GM21390 (cell line): ENCODE measurements at regions not wholly inside any gene's neighbourhood (a gene's known extent, or its start where the extent isn't known, plus 50 kb on each side); places are given as distances from the start of the nearest gene placed in this dataset.

Source experiments
- ATAC-seq: cut with Tn5 transposase; IDR thresholded peaks from one replicate; pipeline ENCODE4 v1.9.1; 2021; ENCODE audit not compliant: unreplicated experiment

DNA sequence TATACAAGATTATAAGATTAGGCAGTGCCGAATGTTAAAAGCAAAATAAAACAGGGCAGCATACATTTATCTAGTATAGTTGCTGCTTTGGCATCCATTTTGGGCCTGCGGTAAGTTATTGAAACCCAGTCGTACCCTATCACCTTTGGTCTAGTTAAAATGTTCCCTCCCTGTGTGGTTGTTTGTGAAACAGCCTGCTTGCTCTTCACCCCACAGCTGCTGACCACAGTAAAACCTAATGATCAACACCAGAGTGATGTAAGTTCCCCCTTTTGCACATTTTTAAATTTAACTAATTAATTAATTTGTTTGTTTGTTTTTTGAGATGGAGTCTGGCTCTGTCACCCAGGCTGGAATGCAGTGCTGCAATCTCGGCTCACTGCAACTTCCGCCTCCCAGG is 50.3 kb upstream of the TXNDC5 start:
- ATAC-seq = peak; percentile 24
